ENCODE measurements at regions not wholly inside any gene's neighbourhood (a gene's known extent, or its start where the extent isn't known, plus 50 kb on each side); places are given as distances from the start of the nearest gene placed in this dataset.

DNA sequence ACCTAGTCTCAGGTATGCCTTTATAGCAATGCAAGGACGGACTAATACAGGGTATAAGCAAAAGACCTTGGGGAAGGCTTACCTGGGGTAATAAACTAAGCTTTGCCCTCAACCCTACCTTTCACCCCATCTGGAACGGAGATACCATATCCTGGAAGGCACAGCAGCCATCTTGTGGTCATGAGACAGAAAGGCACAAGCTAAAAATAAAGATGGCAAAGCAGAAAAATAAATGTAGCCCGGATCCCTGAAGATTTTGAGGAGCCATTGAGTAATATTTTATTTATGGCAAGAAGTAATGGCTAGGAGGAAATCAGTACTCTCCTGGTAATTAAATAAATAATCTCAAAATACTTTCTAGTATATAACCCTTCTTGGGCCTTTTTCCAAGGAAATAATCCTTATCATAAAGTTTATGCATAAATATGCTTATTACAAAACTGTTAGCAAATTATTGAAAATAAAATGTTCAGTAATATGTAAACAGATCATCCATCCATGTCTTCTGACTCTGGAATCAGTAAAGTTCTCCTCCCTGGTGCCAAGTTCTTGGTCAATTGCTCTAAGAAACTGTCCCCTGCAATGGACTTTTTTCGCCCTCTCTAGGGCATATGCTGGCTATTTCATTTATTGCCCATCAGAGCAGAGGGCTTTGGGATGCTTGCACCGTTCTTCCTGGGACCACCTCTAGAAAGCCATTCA is 198.7 kb downstream of the SPP2 start:
- peaks cover 20 to 77% of the 10 kb centered on the region in 2 experiments for H3K4me1 ChIP-seq (ENCODE audit: control insufficient read depth in 1 of 2, insufficient read depth in 2 of 2, low read length in 2 of 2)
- peak overlapping the region; percentile 62 for H3K4me2 ChIP-seq (ENCODE audit: low read length)
- peak overlapping the region; percentile 13; the same call in 1 of the 2 replicates for H3K27ac ChIP-seq (ENCODE audit: low read depth, low read length)
- TF ChIP-seq CBX3 (IDR thresholded peaks at IDR 0.05; ENCODE audit: low read depth) (0 out of 2 replicates have a peak, but pooled peaks have one; percentile 35), EZH2 (IDR thresholded peaks at IDR 0.05) (no peak), CEBPB (IDR thresholded peaks at IDR 0.05; ENCODE audit: low read depth) (no peak), POLR2AphosphoS5 (IDR thresholded peaks at IDR 0.05; ENCODE audit: low read depth, low read length) (no peak), SRF (IDR thresholded peaks at IDR 0.05; ENCODE audit: low read depth) (no peak), POLR2A (IDR thresholded peaks at IDR 0.05; ENCODE audit: borderline replicate concordance, extremely low read depth, insufficient read depth, insufficient read length) (no peak), YY1 (IDR thresholded peaks at IDR 0.05; ENCODE audit: extremely low read depth, insufficient replicate concordance, low read depth, low read length) (peak; percentile 65), EGR1 (IDR thresholded peaks at IDR 0.05; ENCODE audit: low read depth) (no peak), ZNF274 (IDR thresholded peaks at IDR 0.05; ENCODE audit: low read depth, low read length) (no peak), ELF1 (IDR thresholded peaks at IDR 0.05; ENCODE audit: borderline replicate concordance, low read depth) (no peak), RAD21 (IDR thresholded peaks at IDR 0.05; ENCODE audit: low read depth) (peak; percentile 64), EZH2phosphoT487 (IDR thresholded peaks at IDR 0.05; ENCODE audit: borderline replicate concordance) (no peak), ZFX (IDR thresholded peaks at IDR 0.05) (no peak), SIN3A (IDR thresholded peaks at IDR 0.05; ENCODE audit: low read depth) (no peak), FOSL1 (IDR thresholded peaks at IDR 0.05; ENCODE audit: low read depth) (no peak), JUND (IDR thresholded peaks at IDR 0.05) (no peak)
- TF ChIP-seq, protein P1, sequence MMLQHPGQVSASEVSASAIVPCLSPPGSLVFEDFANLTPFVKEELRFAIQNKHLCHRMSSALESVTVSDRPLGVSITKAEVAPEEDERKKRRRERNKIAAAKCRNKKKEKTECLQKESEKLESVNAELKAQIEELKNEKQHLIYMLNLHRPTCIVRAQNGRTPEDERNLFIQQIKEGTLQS (IDR thresholded peaks at IDR 0.05) = no peak
- TF ChIP-seq, protein P2, sequence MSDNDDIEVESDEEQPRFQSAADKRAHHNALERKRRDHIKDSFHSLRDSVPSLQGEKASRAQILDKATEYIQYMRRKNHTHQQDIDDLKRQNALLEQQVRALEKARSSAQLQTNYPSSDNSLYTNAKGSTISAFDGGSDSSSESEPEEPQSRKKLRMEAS (IDR thresholded peaks at IDR 0.05) = no peak
- TF ChIP-seq, protein P3, sequence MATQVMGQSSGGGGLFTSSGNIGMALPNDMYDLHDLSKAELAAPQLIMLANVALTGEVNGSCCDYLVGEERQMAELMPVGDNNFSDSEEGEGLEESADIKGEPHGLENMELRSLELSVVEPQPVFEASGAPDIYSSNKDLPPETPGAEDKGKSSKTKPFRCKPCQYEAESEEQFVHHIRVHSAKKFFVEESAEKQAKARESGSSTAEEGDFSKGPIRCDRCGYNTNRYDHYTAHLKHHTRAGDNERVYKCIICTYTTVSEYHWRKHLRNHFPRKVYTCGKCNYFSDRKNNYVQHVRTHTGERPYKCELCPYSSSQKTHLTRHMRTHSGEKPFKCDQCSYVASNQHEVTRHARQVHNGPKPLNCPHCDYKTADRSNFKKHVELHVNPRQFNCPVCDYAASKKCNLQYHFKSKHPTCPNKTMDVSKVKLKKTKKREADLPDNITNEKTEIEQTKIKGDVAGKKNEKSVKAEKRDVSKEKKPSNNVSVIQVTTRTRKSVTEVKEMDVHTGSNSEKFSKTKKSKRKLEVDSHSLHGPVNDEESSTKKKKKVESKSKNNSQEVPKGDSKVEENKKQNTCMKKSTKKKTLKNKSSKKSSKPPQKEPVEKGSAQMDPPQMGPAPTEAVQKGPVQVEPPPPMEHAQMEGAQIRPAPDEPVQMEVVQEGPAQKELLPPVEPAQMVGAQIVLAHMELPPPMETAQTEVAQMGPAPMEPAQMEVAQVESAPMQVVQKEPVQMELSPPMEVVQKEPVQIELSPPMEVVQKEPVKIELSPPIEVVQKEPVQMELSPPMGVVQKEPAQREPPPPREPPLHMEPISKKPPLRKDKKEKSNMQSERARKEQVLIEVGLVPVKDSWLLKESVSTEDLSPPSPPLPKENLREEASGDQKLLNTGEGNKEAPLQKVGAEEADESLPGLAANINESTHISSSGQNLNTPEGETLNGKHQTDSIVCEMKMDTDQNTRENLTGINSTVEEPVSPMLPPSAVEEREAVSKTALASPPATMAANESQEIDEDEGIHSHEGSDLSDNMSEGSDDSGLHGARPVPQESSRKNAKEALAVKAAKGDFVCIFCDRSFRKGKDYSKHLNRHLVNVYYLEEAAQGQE (IDR thresholded peaks at IDR 0.05; ENCODE audit: low read depth) = no peak
- TF ChIP-seq, protein P4, sequence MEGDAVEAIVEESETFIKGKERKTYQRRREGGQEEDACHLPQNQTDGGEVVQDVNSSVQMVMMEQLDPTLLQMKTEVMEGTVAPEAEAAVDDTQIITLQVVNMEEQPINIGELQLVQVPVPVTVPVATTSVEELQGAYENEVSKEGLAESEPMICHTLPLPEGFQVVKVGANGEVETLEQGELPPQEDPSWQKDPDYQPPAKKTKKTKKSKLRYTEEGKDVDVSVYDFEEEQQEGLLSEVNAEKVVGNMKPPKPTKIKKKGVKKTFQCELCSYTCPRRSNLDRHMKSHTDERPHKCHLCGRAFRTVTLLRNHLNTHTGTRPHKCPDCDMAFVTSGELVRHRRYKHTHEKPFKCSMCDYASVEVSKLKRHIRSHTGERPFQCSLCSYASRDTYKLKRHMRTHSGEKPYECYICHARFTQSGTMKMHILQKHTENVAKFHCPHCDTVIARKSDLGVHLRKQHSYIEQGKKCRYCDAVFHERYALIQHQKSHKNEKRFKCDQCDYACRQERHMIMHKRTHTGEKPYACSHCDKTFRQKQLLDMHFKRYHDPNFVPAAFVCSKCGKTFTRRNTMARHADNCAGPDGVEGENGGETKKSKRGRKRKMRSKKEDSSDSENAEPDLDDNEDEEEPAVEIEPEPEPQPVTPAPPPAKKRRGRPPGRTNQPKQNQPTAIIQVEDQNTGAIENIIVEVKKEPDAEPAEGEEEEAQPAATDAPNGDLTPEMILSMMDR (IDR thresholded peaks at IDR 0.05 in 2 of 3, conservative IDR thresholded peaks at IDR 0.05 in 1 of 3; ENCODE audit: borderline replicate concordance in 1 of 3, insufficient read depth in 1 of 3, low read depth in 2 of 3, low read length in 2 of 3) = peak; percentile 27 to 39 (median 38); a peak in 3 of 6 replicates

More for the DNA sequence above, 198.7 kb downstream of the SPP2 start:
- ChIA-PET POLR2A (interaction anchor here (1.5 to 1.8 kb wide), 2 partner anchors 8 to 275 kb away, joined by 4 read pairs; no protein-coding TSS in a partner anchor), CTCF (interaction anchor here (0.6 to 2.0 kb wide), 2 partner anchors 22 to 114 kb away, joined by 3 to 7 read pairs; no protein-coding TSS in a partner anchor), RAD21 (ENCODE audit: low non-redundant PET in 1 of 2, low total read pairs in 2 of 2, uncharacterized antibody in 2 of 2, unreplicated experiment in 2 of 2) (no interaction called here)
- peak overlapping the region in 1 of 2 experiments; percentile 7; a peak in 2 of 4 replicates for H3K4me3 ChIP-seq (replicated peaks in 1 of 2; ENCODE audit: low read depth in 1 of 2, low read length in 2 of 2)
- H3K36me3 ChIP-seq (ENCODE audit: control insufficient read depth in 1 of 2, insufficient read depth in 2 of 2, low read length in 2 of 2) = no peaks in the 10 kb centered on the region
- H3K9me3 ChIP-seq (ENCODE audit: control insufficient read depth in 1 of 2, insufficient read depth in 1 of 2, low read depth in 1 of 2, low read length in 2 of 2) = no peaks in the 10 kb centered on the region
- peak overlapping the region; percentile 96 for H2AFZ ChIP-seq (ENCODE audit: low read depth, low read length, poor library complexity, severe bottlenecking)
- no TSS peak for BruUV-seq (replicated peaks)
- H3K79me2 ChIP-seq (ENCODE audit: insufficient read depth, low read length) = no peaks in the 10 kb centered on the region
- H3K9ac ChIP-seq (ENCODE audit: low read length) = peak overlapping the region; percentile 44
- intact Hi-C loops (cut with micrococcal nuclease) = no loop called here
- no peaks in the 10 kb centered on the region for H3K9me2 ChIP-seq (ENCODE audit: insufficient read depth)
- ATAC-seq (peak; percentile 41; the same call in 1 of the 2 replicates), DNase-seq (ENCODE audit: low read depth, low spot score) (no peak)
- no peaks in the 10 kb centered on the region for H3K27me3 ChIP-seq (ENCODE audit: insufficient read depth, low read length)
- no peaks in the 10 kb centered on the region for H4K20me1 ChIP-seq (ENCODE audit: insufficient read depth)

Data from HCT116 (cell line).